Lung (tissue), 9 donors: ENCODE measurements at regions not wholly inside any gene's neighbourhood (a gene's known extent, or its start where the extent isn't known, plus 50 kb on each side); places are given as distances from the start of the nearest gene placed in this dataset.
A peak's percentile ranks its signal among the peaks of the same experiment; 100 is the strongest.
"Not testable (repeated sequence)": the region's sequence is repeated elsewhere in the genome, so short reads cannot be mapped to it uniquely, and the experiment has no call there.

Experiments
- ATAC-seq: fragments of 200-7000 bp; cut with Tn5 transposase; one replicate; pipeline ENCODE4 v1.9.1; 2020; ENCODE audit warnings: moderate number of reproducible peaks; ENCODE audit not compliant: insufficient read depth, low FRiP score
- DNase-seq, 3 donors: peaks; one replicate each; pipeline ENCODE4 v3.0.0-alpha.2; 2013 to 2017
- H3K27ac ChIP-seq, 2 donors: one replicate each; pipeline ENCODE4 v1.5.1; 2013; ENCODE audit warnings: mild to moderate bottlenecking in 2 of 2, moderate library complexity in 2 of 2, control low read depth in 1 of 2, inconsistent platforms in 1 of 2, low read depth in 1 of 2, low read length in 1 of 2
- H3K27me3 ChIP-seq, 3 donors: one replicate each; pipeline ENCODE4 v1.5.1; 2013; ENCODE audit warnings: low read length in 2 of 3; ENCODE audit not compliant: control insufficient read depth in 3 of 3, insufficient read depth in 3 of 3
- H3K36me3 ChIP-seq, 4 donors: one replicate each; pipeline ENCODE4 v1.5.1; 2013; ENCODE audit warnings: low read length in 4 of 4, mild to moderate bottlenecking in 1 of 4, moderate library complexity in 1 of 4; ENCODE audit not compliant: control insufficient read depth in 4 of 4, insufficient read depth in 4 of 4
- H3K4me1 ChIP-seq, 5 donors: one replicate each; pipeline ENCODE4 v1.5.1; 2013; ENCODE audit warnings: low read length in 5 of 5, mild to moderate bottlenecking in 2 of 5, moderate library complexity in 1 of 5; ENCODE audit not compliant: control insufficient read depth in 5 of 5, insufficient read depth in 5 of 5
- H3K4me3 ChIP-seq: one replicate; pipeline ENCODE4 v1.5.1; 2013; ENCODE audit warnings: mild to moderate bottlenecking, control low read depth, moderate library complexity
- H3K9ac ChIP-seq, 2 donors: one replicate each; pipeline ENCODE4 v1.5.1; 2013; ENCODE audit warnings: low read length in 2 of 2, control low read depth in 1 of 2; ENCODE audit not compliant: insufficient read depth in 1 of 2
- H3K9me3 ChIP-seq, 4 donors: one replicate each; pipeline ENCODE4 v1.5.1; 2013; ENCODE audit warnings: low read length in 3 of 4, mild to moderate bottlenecking in 1 of 4, moderate library complexity in 1 of 4; ENCODE audit not compliant: control insufficient read depth in 4 of 4, insufficient read depth in 3 of 4
- WGBS, 2 donors: extraction: QIAGEN DNeasy Blood & Tissue Kit; methylation state at CpG; one replicate each; pipeline ENCODE4 v1.1.7; 2013; 5-methylcytosine and 5-hydroxymethylcytosine counted together
- donor health status: Bipolar disorder and iron deficiency.
- donor health status: healthy.
- donor health status: DM: yes; HTN: yes; CAD: no.

DNA sequence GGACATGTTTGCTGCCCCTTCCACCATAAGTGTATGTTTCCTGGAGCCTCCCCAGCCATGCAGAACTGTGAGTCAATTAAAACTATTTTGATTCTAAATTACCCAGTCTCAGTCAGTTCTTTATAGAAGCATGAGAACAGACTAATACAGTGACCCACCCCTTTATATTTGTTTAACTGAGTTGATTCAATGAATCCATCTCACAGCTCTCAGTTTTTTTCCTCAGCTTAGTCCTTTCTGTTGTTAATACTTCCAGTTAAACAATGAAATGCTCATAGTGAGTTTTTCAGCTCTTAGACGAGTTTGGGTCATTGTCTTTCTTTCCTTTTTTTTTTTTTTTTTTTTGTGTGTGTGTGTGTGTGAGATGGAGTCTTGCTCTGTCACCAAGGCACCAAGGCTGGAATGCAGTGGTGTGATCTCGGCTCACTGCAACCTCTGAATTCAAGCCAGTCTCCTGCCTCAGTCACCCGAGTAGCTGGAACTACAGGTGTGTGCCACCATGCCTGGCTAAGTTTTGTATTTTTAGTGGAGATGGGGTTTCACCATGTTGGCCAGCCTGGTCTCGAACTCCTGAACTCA, 627.4 kb downstream of the SPATA31A7 start:
- WGBS, 2 donors, result 86% methylated on average over 1 of the region's 4 CpGs; no CpG with 5 or more reads in 1 of the 2 donors
- not testable (repeated sequence) for H3K27ac ChIP-seq, H3K9me3 ChIP-seq, H3K4me3 ChIP-seq, H3K9ac ChIP-seq, H3K4me1 ChIP-seq, H3K27me3 ChIP-seq, ATAC-seq, DNase-seq, H3K36me3 ChIP-seq

DNA sequence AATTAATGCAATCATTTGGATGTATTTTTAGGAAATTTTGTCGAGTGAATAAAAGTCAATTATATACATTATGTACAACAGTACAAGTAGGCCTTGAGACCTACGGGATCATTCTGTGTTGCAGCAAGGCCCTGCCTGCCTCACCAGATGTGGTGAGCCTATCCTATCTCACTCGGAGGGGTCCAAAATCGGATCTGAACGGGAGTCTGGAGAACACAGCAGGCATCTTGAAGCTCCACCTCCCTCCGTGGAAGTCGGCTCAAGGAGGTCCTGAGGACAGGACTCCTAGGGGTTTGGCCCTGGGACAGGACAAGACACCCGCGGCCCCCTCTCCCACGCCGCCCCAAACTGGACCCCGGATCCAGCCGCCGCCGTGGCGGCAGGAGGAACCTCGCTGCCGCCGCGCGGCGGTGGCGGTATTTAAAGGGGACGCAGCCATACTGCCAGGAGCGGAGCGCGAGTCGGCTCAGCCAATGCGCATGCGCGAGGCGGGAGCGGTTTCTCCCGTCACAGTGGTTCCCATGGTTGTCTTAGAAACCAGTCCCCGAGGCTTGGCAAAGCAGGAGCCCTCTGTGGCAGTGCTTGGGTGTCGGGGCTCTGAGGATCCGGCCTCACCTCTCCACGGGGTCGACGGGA, 663.9 kb downstream of the SPATA31A7 start:
- not testable (repeated sequence) for H3K27ac ChIP-seq, H3K4me3 ChIP-seq, H3K27me3 ChIP-seq, ATAC-seq, DNase-seq, H3K9me3 ChIP-seq, H3K36me3 ChIP-seq, H3K4me1 ChIP-seq, H3K9ac ChIP-seq
- WGBS, 2 donors, result 0% methylated on average over 13 to 17 of the region's 40 CpGs

DNA sequence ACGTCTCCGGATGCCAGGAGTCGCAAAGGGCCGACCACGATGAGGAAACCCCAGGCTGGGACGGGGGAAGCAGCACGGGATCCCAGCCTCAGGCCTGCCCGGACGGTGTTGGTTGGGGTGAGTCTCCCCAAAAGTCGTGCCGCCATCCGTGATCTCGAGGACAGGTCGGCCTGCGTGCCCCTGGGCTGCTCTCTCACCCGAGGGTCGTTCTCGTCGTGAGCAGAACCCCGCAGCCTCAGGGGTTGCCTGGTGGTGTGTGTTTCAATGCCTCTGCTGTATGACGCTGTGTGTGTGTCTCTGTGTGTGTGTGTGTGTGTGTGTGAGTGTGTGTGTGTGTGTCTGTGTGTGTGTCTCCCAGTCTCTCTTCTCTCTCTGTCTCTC, 664.4 kb downstream of the SPATA31A7 start:
- H3K4me3 ChIP-seq, H3K9ac ChIP-seq, H3K9me3 ChIP-seq, H3K27ac ChIP-seq, H3K27me3 ChIP-seq, DNase-seq, H3K36me3 ChIP-seq, H3K4me1 ChIP-seq, ATAC-seq: not testable (repeated sequence)
- 33 to 34% methylated on average over 6 to 8 of the region's 21 CpGs for WGBS, 2 donors

DNA sequence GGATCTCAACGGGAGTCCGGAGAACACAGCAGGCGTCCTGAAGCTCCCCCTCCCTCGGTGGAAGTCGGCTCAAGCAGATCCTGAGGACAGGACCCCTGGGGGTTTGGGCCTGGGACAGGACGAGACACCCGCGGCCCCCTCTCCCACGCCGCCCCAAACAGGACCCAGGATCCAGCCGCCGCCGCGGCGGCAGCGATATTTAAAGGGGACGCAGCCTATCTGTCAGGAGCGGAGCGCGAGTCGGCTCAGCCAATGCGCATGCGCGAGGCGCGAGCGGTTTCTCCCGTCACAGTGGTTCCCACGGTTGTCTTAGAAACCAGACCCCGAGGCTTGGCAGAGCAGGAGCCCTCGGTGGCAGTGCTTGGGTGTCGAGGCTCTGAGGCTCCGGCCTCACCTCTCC, 666.4 kb downstream of the SPATA31A7 start:
- H3K4me1 ChIP-seq, result not testable (repeated sequence)
- WGBS, 2 donors, result no CpG with 5 or more reads among the region's 33 CpGs

DNA sequence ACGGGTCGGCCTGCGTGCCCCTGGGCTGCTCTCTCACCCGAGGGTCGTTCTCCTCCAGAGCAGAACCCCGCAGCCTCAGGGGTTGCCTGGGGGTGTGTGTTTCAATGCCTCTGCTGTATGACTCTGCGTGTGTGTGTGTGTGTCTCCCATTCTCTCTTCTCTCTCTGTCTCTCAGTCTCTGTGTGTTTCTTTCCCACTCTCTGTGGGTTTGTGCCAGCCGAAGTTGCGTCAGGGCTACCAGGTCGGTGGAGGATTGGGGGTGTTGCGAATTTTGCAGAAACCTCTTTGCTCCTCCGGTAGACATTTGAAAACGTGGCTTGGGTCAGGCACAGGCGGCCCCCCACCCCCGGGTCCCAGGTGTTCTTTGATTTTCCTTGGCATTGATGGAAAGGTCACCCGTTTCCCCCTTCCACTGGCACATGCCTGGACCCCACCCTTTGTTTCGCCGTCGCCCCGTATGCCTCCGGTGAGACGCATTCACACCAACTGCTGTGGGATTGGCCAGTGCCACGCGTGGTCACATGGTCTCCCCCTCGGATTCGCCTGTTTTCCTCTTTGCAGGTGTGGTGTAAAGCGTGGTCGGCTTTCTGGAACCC, 667.1 kb downstream of the SPATA31A7 start:
- 20 to 33% methylated on average over 4 to 5 of the region's 28 CpGs for WGBS, 2 donors
- not testable (repeated sequence) for H3K27me3 ChIP-seq, H3K9me3 ChIP-seq, DNase-seq, H3K4me3 ChIP-seq, ATAC-seq, H3K9ac ChIP-seq, H3K36me3 ChIP-seq, H3K4me1 ChIP-seq, H3K27ac ChIP-seq

More for the DNA sequence above, 666.4 kb downstream of the SPATA31A7 start:
- H3K4me3 ChIP-seq, DNase-seq, H3K27ac ChIP-seq, H3K9me3 ChIP-seq, H3K27me3 ChIP-seq, H3K36me3 ChIP-seq, H3K9ac ChIP-seq: not testable (repeated sequence)
- peak; percentile 69 for ATAC-seq

DNA sequence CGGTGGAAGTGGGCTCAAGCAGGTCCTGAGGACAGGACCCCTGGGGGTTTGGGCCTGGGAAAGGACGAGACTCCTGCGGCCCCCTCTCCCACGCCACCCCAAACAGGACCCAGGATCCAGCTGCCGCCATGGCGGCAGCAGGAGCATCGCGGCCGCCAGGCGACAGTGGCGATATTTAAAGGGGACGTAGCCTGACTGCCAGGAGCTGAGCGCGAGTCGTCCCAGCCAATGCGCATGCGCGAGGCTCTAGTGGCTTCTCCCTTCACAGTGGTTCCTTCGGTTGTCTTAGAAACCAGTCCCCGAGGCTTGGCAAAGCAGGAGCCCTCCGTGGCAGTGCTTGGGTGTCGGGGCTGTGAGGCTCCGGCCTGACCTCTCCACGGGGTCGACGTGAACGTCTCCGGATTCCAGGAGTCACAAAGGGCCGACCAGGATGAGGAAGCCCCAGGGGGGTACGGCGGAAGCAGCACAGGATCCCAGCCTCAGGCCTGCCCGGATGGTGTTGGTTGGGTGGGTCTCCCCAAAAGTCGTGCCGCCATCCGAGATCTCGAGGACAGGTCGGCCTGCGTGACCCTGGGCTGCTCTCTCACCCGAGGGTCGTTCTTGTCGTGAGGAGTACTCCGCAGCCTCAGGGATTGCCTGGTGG, 668.0 kb downstream of the SPATA31A7 start:
- not testable (repeated sequence) for H3K27me3 ChIP-seq, H3K4me1 ChIP-seq, H3K4me3 ChIP-seq, H3K9ac ChIP-seq, H3K9me3 ChIP-seq, H3K36me3 ChIP-seq, H3K27ac ChIP-seq, DNase-seq
- WGBS, 2 donors, result no CpG with 5 or more reads among the region's 42 CpGs
- peak; percentile 86 for ATAC-seq

DNA sequence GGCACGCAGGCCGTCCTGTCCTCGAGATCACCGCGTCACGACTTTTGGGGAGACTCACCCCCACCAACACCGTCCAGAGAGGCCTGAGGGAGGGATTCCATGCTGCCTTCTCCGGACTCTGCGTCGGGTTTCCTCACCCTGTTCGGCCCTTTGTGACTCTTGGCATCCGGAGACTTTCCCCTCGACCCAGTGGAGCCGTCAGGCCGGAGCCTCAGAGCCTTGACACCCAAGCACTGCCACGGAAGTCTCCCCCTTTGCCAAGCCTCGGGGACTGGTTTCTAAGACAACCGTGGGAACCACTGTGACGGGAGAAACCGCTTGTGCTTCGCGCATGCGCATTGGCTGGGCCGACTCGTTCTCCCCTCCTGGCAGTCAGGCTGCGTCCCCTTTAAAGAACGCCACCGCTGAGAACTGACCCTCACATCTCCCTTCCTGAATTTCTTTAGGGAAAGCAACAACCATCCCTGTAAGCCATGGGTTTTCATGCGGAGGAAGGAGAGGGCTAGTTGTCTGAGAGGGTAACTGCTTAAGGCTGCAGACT, 672.7 kb downstream of the SPATA31A7 start:
- not testable (repeated sequence) for H3K27ac ChIP-seq, H3K9ac ChIP-seq, H3K4me3 ChIP-seq, H3K9me3 ChIP-seq, H3K36me3 ChIP-seq, DNase-seq, ATAC-seq, H3K4me1 ChIP-seq, H3K27me3 ChIP-seq
- WGBS, 2 donors, result 3 to 5% methylated on average over 11 of the region's 29 CpGs

DNA sequence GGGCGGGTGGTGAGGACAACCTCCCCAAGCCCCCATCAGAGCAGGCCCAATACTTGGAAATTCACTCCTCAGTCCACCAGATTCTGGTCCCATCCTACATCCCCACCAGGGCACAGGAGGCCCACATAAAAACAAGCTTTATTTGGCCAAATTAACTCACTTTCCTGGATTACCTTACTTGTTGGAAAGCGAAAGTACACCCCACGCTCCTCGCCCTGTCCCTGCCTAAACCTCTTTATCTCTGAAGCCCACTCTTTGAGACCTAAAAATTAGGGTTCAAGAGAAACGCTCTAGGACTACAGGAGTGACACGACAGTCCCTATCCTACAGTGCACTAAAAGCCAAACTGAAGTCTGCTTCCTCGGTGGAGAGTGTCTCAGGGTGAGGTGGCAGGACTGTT, 674.6 kb downstream of the SPATA31A7 start:
- not testable (repeated sequence) for H3K9ac ChIP-seq, H3K9me3 ChIP-seq, H3K27ac ChIP-seq, ATAC-seq, H3K36me3 ChIP-seq, H3K27me3 ChIP-seq, H3K4me3 ChIP-seq, DNase-seq, H3K4me1 ChIP-seq
- WGBS, 2 donors, result 92 to 93% methylated on average over 4 of the region's 7 CpGs
